ENCODE measurements at regions not wholly inside any gene's neighbourhood (a gene's known extent, or its start where the extent isn't known, plus 50 kb on each side); places are given as distances from the start of the nearest gene placed in this dataset.
"Not testable (repeated sequence)": the region's sequence is repeated elsewhere in the genome, so short reads cannot be mapped to it uniquely, and the experiment has no call there.

GRCh38 chr17:34757611-34758010 is 178.2 kb downstream of the TMEM132E start:
- no peak overlapping the region for H3K27ac ChIP-seq
- no peaks in the 10 kb centered on the region for H3K9me3 ChIP-seq (replicated peaks)
- H3K27me3 ChIP-seq = peaks cover 39% of the 10 kb centered on the region
- no peak overlapping the region for H3K4me3 ChIP-seq
- DNase-seq = no peak
- no peaks in the 10 kb centered on the region for H3K4me1 ChIP-seq
- no peaks in the 10 kb centered on the region for H3K36me3 ChIP-seq

- no peaks in the 10 kb centered on the region for H3K36me3 ChIP-seq
- H3K9me3 ChIP-seq (replicated peaks) = no peaks in the 10 kb centered on the region
- no peak overlapping the region for H3K27ac ChIP-seq
- no peak for DNase-seq
- H3K4me3 ChIP-seq = no peak overlapping the region
- H3K27me3 ChIP-seq = peaks cover 39% of the 10 kb centered on the region
- H3K4me1 ChIP-seq = no peaks in the 10 kb centered on the region
Observed at GRCh38 chr17:34757106-34757505, 177.7 kb downstream of the TMEM132E start.

GRCh38 chr17:34756637-34757021 is 177.2 kb downstream of the TMEM132E start:
- no peaks in the 10 kb centered on the region for H3K9me3 ChIP-seq (replicated peaks)
- no peak for DNase-seq
- H3K4me1 ChIP-seq = no peaks in the 10 kb centered on the region
- H3K27me3 ChIP-seq = peaks cover 39% of the 10 kb centered on the region
- no peak overlapping the region for H3K4me3 ChIP-seq
- no peaks in the 10 kb centered on the region for H3K36me3 ChIP-seq
- no peak overlapping the region for H3K27ac ChIP-seq

GRCh38 chr17:34755981-34756636 is 176.7 kb downstream of the TMEM132E start:
- Histone ChIP-seq H3K27me3 (peaks cover 39% of the 10 kb centered on the region), H3K4me3 (no peak overlapping the region), H3K9me3 (replicated peaks) (no peaks in the 10 kb centered on the region), H3K36me3 (no peaks in the 10 kb centered on the region), H3K4me1 (no peaks in the 10 kb centered on the region), H3K27ac (no peak overlapping the region)
- DNase-seq = no peak

GRCh38 chr17:34755371-34755770 is 176.0 kb downstream of the TMEM132E start:
- Histone ChIP-seq H3K27me3 (peaks cover 39% of the 10 kb centered on the region), H3K9me3 (replicated peaks) (no peaks in the 10 kb centered on the region), H3K4me3 (no peak overlapping the region), H3K27ac (no peak overlapping the region), H3K4me1 (no peaks in the 10 kb centered on the region), H3K36me3 (no peaks in the 10 kb centered on the region)
- DNase-seq = no peak

- Histone ChIP-seq H3K27ac (no peak overlapping the region), H3K9me3 (replicated peaks) (no peaks in the 10 kb centered on the region), H3K4me1 (no peaks in the 10 kb centered on the region), H3K27me3 (peaks cover 14% of the 10 kb centered on the region), H3K36me3 (no peaks in the 10 kb centered on the region), H3K4me3 (no peak overlapping the region)
- no peak for DNase-seq
Observed at GRCh38 chr17:34750004-34750403, 170.6 kb downstream of the TMEM132E start.

GRCh38 chr17:34741967-34742366 is 162.6 kb downstream of the TMEM132E start:
- Histone ChIP-seq H3K27ac (no peak overlapping the region), H3K4me1 (no peaks in the 10 kb centered on the region), H3K36me3 (no peaks in the 10 kb centered on the region), H3K27me3 (peaks cover 4% of the 10 kb centered on the region; the same call in 1 of the 2 replicates), H3K9me3 (replicated peaks) (no peaks in the 10 kb centered on the region), H3K4me3 (no peak overlapping the region)
- no peak for DNase-seq

- no peaks in the 10 kb centered on the region for H3K9me3 ChIP-seq (replicated peaks)
- H3K4me1 ChIP-seq = no peaks in the 10 kb centered on the region
- peaks cover 13% of the 10 kb centered on the region; the same call in 1 of the 2 replicates for H3K27me3 ChIP-seq
- no peaks in the 10 kb centered on the region for H3K36me3 ChIP-seq
- DNase-seq = no peak
- no peak overlapping the region for H3K4me3 ChIP-seq
- H3K27ac ChIP-seq = no peak overlapping the region
Observed at GRCh38 chr17:34740565-34741520, 161.5 kb downstream of the TMEM132E start.

GRCh38 chr17:34739386-34739785 is 160.0 kb downstream of the TMEM132E start:
- H3K9me3 ChIP-seq (replicated peaks) = no peaks in the 10 kb centered on the region
- H3K27ac ChIP-seq = no peak overlapping the region
- no peaks in the 10 kb centered on the region for H3K36me3 ChIP-seq
- H3K4me1 ChIP-seq = no peaks in the 10 kb centered on the region
- H3K4me3 ChIP-seq = no peak overlapping the region
- no peak for DNase-seq
- H3K27me3 ChIP-seq = peaks cover 16% of the 10 kb centered on the region; the same call in 1 of the 2 replicates

- not testable (repeated sequence) for DNase-seq; H3K4me3 ChIP-seq; H3K27ac ChIP-seq; H3K4me1 ChIP-seq; H3K36me3 ChIP-seq; H3K9me3 ChIP-seq (replicated peaks)
- H3K27me3 ChIP-seq = peaks cover 15% of the 10 kb centered on the region; the same call in 1 of the 2 replicates
Observed at GRCh38 chr17:34737673-34738072, 158.3 kb downstream of the TMEM132E start.

GRCh38 chr17:34736611-34737010 is 157.2 kb downstream of the TMEM132E start:
- Histone ChIP-seq H3K4me3 (no peak overlapping the region), H3K4me1 (no peaks in the 10 kb centered on the region), H3K27ac (no peak overlapping the region), H3K27me3 (peaks cover 15% of the 10 kb centered on the region; the same call in 1 of the 2 replicates), H3K9me3 (replicated peaks) (no peaks in the 10 kb centered on the region), H3K36me3 (no peaks in the 10 kb centered on the region)
- DNase-seq = no peak

- Histone ChIP-seq H3K27ac (no peak overlapping the region), H3K9me3 (replicated peaks) (no peaks in the 10 kb centered on the region), H3K4me1 (no peaks in the 10 kb centered on the region), H3K36me3 (no peaks in the 10 kb centered on the region), H3K27me3 (peaks cover 26% of the 10 kb centered on the region; the same call in 1 of the 2 replicates), H3K4me3 (no peak overlapping the region)
- DNase-seq = no peak
Observed at GRCh38 chr17:34733333-34733732, 154.0 kb downstream of the TMEM132E start.

GRCh38 chr17:34730816-34731215 is 151.4 kb downstream of the TMEM132E start:
- Histone ChIP-seq H3K4me3 (no peak overlapping the region), H3K36me3 (no peaks in the 10 kb centered on the region), H3K9me3 (replicated peaks) (no peaks in the 10 kb centered on the region), H3K4me1 (no peaks in the 10 kb centered on the region), H3K27ac (no peak overlapping the region), H3K27me3 (peaks cover 18% of the 10 kb centered on the region; the same call in 1 of the 2 replicates)
- DNase-seq = no peak

- no peak overlapping the region for H3K4me3 ChIP-seq
- peaks cover 16% of the 10 kb centered on the region; the same call in 1 of the 2 replicates for H3K27me3 ChIP-seq
- DNase-seq = no peak
- H3K27ac ChIP-seq = no peak overlapping the region
- H3K4me1 ChIP-seq = no peaks in the 10 kb centered on the region
- H3K36me3 ChIP-seq = no peaks in the 10 kb centered on the region
- no peaks in the 10 kb centered on the region for H3K9me3 ChIP-seq (replicated peaks)
Observed at GRCh38 chr17:34728771-34729310, 149.5 kb downstream of the TMEM132E start.

- Histone ChIP-seq H3K27ac (no peak overlapping the region), H3K4me1 (no peaks in the 10 kb centered on the region), H3K9me3 (replicated peaks) (no peaks in the 10 kb centered on the region), H3K36me3 (no peaks in the 10 kb centered on the region), H3K27me3 (peaks cover 16% of the 10 kb centered on the region; the same call in 1 of the 2 replicates), H3K4me3 (no peak overlapping the region)
- DNase-seq = no peak
Observed at GRCh38 chr17:34727601-34728000, 148.2 kb downstream of the TMEM132E start.
